HepG2 (cell line): ENCODE measurements at regions not wholly inside any gene's neighbourhood (a gene's known extent, or its start where the extent isn't known, plus 50 kb on each side); places are given as distances from the start of the nearest gene placed in this dataset.

Experiments used
- ATAC-seq: fragments of 200-7000 bp; cut with Tn5 transposase; 3 replicates; pipeline ENCODE4 v1.9.1; 2020; ENCODE audit warnings: mild to moderate bottlenecking, moderate library complexity
- BruUV-seq: library from RNA; stranded (reverse); fragments of 400-500 nt; replicated peaks from 2 replicates; lab custom pipeline; 2021; lab: Mats Ljungman, UMichigan
- CTCF ChIA-PET: fragments of 300-600 bp; formaldehyde crosslinking; extraction: SDS; loops from one replicate; lab custom pipeline; 2021; ENCODE audit warnings: low total read pairs, inconsistent platforms, low intra/inter-chr PET ratio; lab: Yijun Ruan, JAX
- POLR2A ChIA-PET: fragments of 350-600 bp; sonication (Branson Sonifier 250); formaldehyde crosslinking; loops from one replicate; lab custom pipeline; 2020; ENCODE audit warnings: antibody characterized with exemption, inconsistent platforms; lab: Yijun Ruan, JAX
- DNase-seq: peaks from one replicate; pipeline ENCODE4 v3.0.0-alpha.2; 2015; ENCODE audit warnings: low spot score
- FAIRE-seq: peaks from 3 replicates; lab custom pipeline; 2011; peaks lifted over from hg19 to GRCh38; lab: Jason Lieb, UNC
- H2AFZ ChIP-seq: one replicate; pipeline ENCODE4 v1.6.1; 2011; ENCODE audit warnings: low read length, inconsistent platforms
- H3K27ac ChIP-seq: fragments of 300-600 bp; 3 replicates; pipeline ENCODE4 v1.8.0; 2011; ENCODE audit warnings: mixed run types, mild to moderate bottlenecking, mixed read lengths, low read length, inconsistent platforms; ENCODE audit not compliant: insufficient read depth; ENCODE audit errors: extremely low read length
- H3K27me3 ChIP-seq, 2 experiments: fragments of 200-600 bp in 1 of 2; 2 replicates in 1 of 2; 3 replicates in 1 of 2; pipeline versions ENCODE4 v1.6.0 to v1.8.0; 2011; ENCODE audit warnings: low read length in 2 of 2, mild to moderate bottlenecking in 2 of 2, moderate library complexity in 2 of 2, inconsistent platforms in 1 of 2; ENCODE audit not compliant: insufficient read depth in 2 of 2, control insufficient read depth in 1 of 2
- H3K36me3 ChIP-seq, 2 experiments: fragments of 200-600 bp in 1 of 2; replicated peaks in 1 of 2; 2 replicates in 1 of 2; 3 replicates in 1 of 2; pipeline versions ENCODE4 v1.5.1 to v1.8.0; 2011; ENCODE audit warnings: low read length in 2 of 2, inconsistent platforms in 1 of 2; ENCODE audit not compliant: insufficient read depth in 2 of 2, control insufficient read depth in 1 of 2
- H3K4me1 ChIP-seq: 2 replicates; pipeline ENCODE4 v1.5.1; 2012; ENCODE audit warnings: low read length, inconsistent platforms; ENCODE audit not compliant: insufficient read depth
- H3K4me2 ChIP-seq: 2 replicates; pipeline ENCODE4 v1.6.0; 2011; ENCODE audit warnings: low read depth, low read length, inconsistent platforms
- H3K4me3 ChIP-seq, 3 experiments: fragments of 200-600 bp in 1 of 3; sonication (generic), shearing (Covaris generic) in 1 of 3; replicated peaks in 1 of 3; 2 replicates each; pipeline ENCODE4 v1.5.1; 2011 to 2016; ENCODE audit warnings: low read length in 3 of 3, inconsistent platforms in 2 of 3, low read depth in 2 of 3, mild to moderate bottlenecking in 2 of 3, control low read depth in 1 of 3, mixed read lengths in 1 of 3; ENCODE audit not compliant: insufficient read depth in 1 of 3
- H3K79me2 ChIP-seq: one replicate; pipeline ENCODE4 v1.6.1; 2011; ENCODE audit warnings: low read length, inconsistent platforms; ENCODE audit not compliant: insufficient read depth
- H3K9ac ChIP-seq: 2 replicates; pipeline ENCODE4 v1.6.0; 2011; ENCODE audit warnings: mild to moderate bottlenecking, low read depth, low read length, inconsistent platforms; ENCODE audit not compliant: insufficient read depth
- H3K9me3 ChIP-seq: 2 replicates; pipeline ENCODE4 v1.5.1; 2012; ENCODE audit warnings: mild to moderate bottlenecking, low read length
- H4K20me1 ChIP-seq: 2 replicates; pipeline ENCODE4 v1.6.0; 2011; ENCODE audit warnings: inconsistent platforms, mild to moderate bottlenecking, low read length, moderate library complexity; ENCODE audit not compliant: insufficient read depth
- ATF7-NPFF ChIP-seq: sonication (generic); formaldehyde crosslinking; IDR thresholded peaks from 2 replicates; pipeline ENCODE4 v1.8.1; 2023; ENCODE audit warnings: mild to moderate bottlenecking, low read depth, missing genetic modification reagents, moderate library complexity
- DMAP1 ChIP-seq: IDR thresholded peaks from 2 replicates; pipeline ENCODE4 v1.6.1; 2016
- HNF4A ChIP-seq: sonication (generic); formaldehyde crosslinking; IDR thresholded peaks from 2 replicates; pipeline ENCODE4 v1.4.0; 2020; ENCODE audit warnings: missing genetic modification reagents
- KAT2B ChIP-seq: fragments of 150-350 bp; IDR thresholded peaks from 2 replicates; pipeline ENCODE4 v1.6.1; 2014; ENCODE audit warnings: low read depth, low read length, borderline replicate concordance
- KAT8 ChIP-seq: IDR thresholded peaks from 2 replicates; pipeline ENCODE4 v1.6.1; 2016; ENCODE audit warnings: missing genetic modification reagents, missing compliant biosample characterization
- KLF11 ChIP-seq: IDR thresholded peaks from 2 replicates; pipeline ENCODE4 v1.6.1; 2016; ENCODE audit warnings: missing compliant biosample characterization
- ZNF24 ChIP-seq: fragments of 450-650 bp; IDR thresholded peaks from 2 replicates; pipeline ENCODE4 v1.6.1; 2017; ENCODE audit warnings: antibody characterized with exemption, mild to moderate bottlenecking
- ZNF446 ChIP-seq: sonication (generic); formaldehyde crosslinking; IDR thresholded peaks from 2 replicates; pipeline ENCODE4 v1.5.0; 2020; ENCODE audit warnings: mild to moderate bottlenecking, missing genetic modification reagents
- ZSCAN9 ChIP-seq: IDR thresholded peaks from 2 replicates; pipeline ENCODE4 v1.6.1; 2016; ENCODE audit warnings: borderline replicate concordance
- WGBS: methylation state at CpG from one replicate; pipeline ENCODE4 v1.1.6; 2017; ENCODE audit warnings: low lambda C conversion rate; 5-methylcytosine and 5-hydroxymethylcytosine counted together
- in situ Hi-C: cut with HindIII; loops from 2 replicates; pipeline ENCODE4 v1.10.0; 2017; ENCODE audit warnings: low pct_unique_long_range_greater_than_20kb; ENCODE audit not compliant: extremely low pct_ligation_motif_present
- intact Hi-C: fragments of 100-400 bp; cut with micrococcal nuclease; formaldehyde crosslinking; loops from one replicate; pipeline ENCODE4 v1.10.0; 2022; ENCODE audit not compliant: unreplicated experiment
- TF ChIP-seq, protein P1 (sequence below): sonication (generic); formaldehyde crosslinking; IDR thresholded peaks from 2 replicates; pipeline ENCODE4 v1.4.0; 2020; ENCODE audit warnings: missing genetic modification reagents
- TF ChIP-seq, protein P2 (sequence below), 2 experiments: sonication (generic) in 1 of 2; formaldehyde crosslinking in 1 of 2; IDR thresholded peaks; 2 replicates each; pipeline versions ENCODE4 v1.5.1 to v1.6.1; 2011 to 2020; ENCODE audit warnings: borderline replicate concordance in 1 of 2, low read depth in 1 of 2, low read length in 1 of 2, mild to moderate bottlenecking in 1 of 2, missing genetic modification reagents in 1 of 2, moderate library complexity in 1 of 2
- TF ChIP-seq, protein P3 (sequence below): sonication (generic); formaldehyde crosslinking; IDR thresholded peaks from 2 replicates; pipeline ENCODE4 v1.8.0; 2022; ENCODE audit warnings: mild to moderate bottlenecking, missing genetic modification reagents; ENCODE audit not compliant: insufficient replicate concordance

DNA sequence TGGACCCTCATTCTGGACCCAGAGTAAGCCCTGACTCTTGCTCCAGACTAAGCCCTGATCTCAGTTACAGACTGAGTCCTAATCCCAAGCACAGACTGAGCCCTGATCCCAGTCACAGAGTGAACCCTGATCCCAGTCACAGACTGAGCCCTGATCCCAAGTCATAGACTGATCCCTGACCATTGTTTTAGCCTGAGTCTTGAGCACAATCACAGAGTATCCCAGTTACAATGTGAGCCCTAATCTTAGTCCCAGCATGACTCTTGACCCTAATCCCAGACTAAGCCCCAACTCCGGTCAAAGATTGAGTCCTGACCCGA, 240.6 kb downstream of the RBM19 start:
- Histone ChIP-seq H3K79me2 (no peaks in the 10 kb centered on the region), H3K36me3 (no peaks in the 10 kb centered on the region), H3K4me2 (no peak overlapping the region), H3K9me3 (no peaks in the 10 kb centered on the region), H3K4me1 (peaks cover 19% of the 10 kb centered on the region)
- CTCF ChIA-PET = no interaction called here
- TF ChIP-seq KAT8 (no peak), ZNF446 (CRISPR knock-in tag) (peak; percentile 55; the same call in 1 of the 2 replicates), ZNF24 (peak; percentile 67; the same call in 1 of the 2 replicates), ZSCAN9 (CRISPR knock-in tag) (0 out of 2 replicates have a peak, but pooled peaks have one; percentile 50), HNF4A (0 out of 2 replicates have a peak, but pooled peaks have one; percentile 4), KAT2B (no peak)
- TF ChIP-seq, protein P1, sequence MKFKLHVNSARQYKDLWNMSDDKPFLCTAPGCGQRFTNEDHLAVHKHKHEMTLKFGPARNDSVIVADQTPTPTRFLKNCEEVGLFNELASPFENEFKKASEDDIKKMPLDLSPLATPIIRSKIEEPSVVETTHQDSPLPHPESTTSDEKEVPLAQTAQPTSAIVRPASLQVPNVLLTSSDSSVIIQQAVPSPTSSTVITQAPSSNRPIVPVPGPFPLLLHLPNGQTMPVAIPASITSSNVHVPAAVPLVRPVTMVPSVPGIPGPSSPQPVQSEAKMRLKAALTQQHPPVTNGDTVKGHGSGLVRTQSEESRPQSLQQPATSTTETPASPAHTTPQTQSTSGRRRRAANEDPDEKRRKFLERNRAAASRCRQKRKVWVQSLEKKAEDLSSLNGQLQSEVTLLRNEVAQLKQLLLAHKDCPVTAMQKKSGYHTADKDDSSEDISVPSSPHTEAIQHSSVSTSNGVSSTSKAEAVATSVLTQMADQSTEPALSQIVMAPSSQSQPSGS (CRISPR knock-in tag) = no peak
- TF ChIP-seq, all 625 proteins: peak for 4
- H4K20me1 ChIP-seq = no peaks in the 10 kb centered on the region
- H2AFZ ChIP-seq = no peak overlapping the region
- 60% methylated on average over 2 of the region's 2 CpGs for WGBS
- intact Hi-C loops (no loop called here), in situ Hi-C loops (no loop called here)
- no peaks in the 10 kb centered on the region for H3K27me3 ChIP-seq
- no peak overlapping the region for H3K4me3 ChIP-seq
- H3K27ac ChIP-seq = no peak overlapping the region
- FAIRE-seq (no peak), ATAC-seq (no peak), DNase-seq (no peak)
- BruUV-seq = no TSS peak
- no peak overlapping the region for H3K9ac ChIP-seq
- POLR2A ChIA-PET = no interaction called here

DNA sequence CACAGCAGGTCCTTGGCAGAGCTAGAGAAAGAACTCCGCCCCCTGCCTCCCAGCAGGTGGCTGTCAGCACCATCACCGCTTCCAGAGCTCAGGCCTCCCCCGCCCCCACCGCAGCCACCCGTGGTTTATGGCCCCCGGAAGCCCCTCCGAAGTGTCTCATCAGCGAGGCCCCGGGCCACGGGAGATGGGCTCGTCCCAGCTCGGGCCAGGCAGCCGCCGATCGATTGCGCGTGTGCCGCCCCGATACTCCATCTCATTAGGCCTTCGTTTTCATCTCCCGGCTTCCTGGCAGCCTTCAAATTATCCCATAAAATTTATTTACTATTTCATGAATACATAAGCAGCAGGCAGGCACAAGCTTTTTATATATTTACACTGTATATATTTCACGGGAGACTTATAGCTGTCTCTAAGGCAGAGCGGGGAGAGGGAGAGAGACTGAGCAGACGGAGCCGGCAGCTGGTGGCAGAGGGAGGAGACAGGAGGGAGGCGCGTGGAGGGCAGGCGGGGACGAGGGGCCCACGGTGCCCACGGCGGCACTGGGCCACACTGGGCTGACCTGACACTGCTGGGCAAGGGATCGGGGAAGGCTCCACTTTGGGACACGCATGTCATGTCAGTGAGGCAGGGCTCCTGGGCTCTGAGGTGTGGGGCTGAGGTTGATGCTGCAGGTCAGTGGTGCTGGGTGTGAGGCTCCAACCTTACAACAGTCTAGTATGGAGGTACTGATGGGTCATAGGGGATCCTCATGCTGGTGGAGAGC, 241.2 kb downstream of the RBM19 start:
- H2AFZ ChIP-seq = no peak overlapping the region
- no peaks in the 10 kb centered on the region for H3K9me3 ChIP-seq
- no peak overlapping the region for H3K4me3 ChIP-seq
- in situ Hi-C loops (no loop called here), intact Hi-C loops (no loop called here)
- no peaks in the 10 kb centered on the region for H3K79me2 ChIP-seq
- WGBS = 66% methylated on average over 25 of the region's 34 CpGs
- BruUV-seq = no TSS peak
- ChIA-PET POLR2A (no interaction called here), CTCF (no interaction called here)
- FAIRE-seq (no peak), ATAC-seq (no peak), DNase-seq (no peak)
- peaks cover 24% of the 10 kb centered on the region for H3K4me1 ChIP-seq
- no peak overlapping the region for H3K27ac ChIP-seq
- H3K36me3 ChIP-seq = no peaks in the 10 kb centered on the region
- H4K20me1 ChIP-seq = no peaks in the 10 kb centered on the region
- H3K9ac ChIP-seq = no peak overlapping the region
- no peaks in the 10 kb centered on the region for H3K27me3 ChIP-seq
- no peak overlapping the region for H3K4me2 ChIP-seq
- TF ChIP-seq, protein P2, sequence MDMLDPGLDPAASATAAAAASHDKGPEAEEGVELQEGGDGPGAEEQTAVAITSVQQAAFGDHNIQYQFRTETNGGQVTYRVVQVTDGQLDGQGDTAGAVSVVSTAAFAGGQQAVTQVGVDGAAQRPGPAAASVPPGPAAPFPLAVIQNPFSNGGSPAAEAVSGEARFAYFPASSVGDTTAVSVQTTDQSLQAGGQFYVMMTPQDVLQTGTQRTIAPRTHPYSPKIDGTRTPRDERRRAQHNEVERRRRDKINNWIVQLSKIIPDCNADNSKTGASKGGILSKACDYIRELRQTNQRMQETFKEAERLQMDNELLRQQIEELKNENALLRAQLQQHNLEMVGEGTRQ (IDR thresholded peaks at IDR 0.05; ENCODE audit: low read depth, low read length) = no peak
- TF ChIP-seq, protein P2 (CRISPR knock-in tag; IDR thresholded peaks at IDR 0.05; ENCODE audit: borderline replicate concordance) = no peak
- TF ChIP-seq, protein P3, sequence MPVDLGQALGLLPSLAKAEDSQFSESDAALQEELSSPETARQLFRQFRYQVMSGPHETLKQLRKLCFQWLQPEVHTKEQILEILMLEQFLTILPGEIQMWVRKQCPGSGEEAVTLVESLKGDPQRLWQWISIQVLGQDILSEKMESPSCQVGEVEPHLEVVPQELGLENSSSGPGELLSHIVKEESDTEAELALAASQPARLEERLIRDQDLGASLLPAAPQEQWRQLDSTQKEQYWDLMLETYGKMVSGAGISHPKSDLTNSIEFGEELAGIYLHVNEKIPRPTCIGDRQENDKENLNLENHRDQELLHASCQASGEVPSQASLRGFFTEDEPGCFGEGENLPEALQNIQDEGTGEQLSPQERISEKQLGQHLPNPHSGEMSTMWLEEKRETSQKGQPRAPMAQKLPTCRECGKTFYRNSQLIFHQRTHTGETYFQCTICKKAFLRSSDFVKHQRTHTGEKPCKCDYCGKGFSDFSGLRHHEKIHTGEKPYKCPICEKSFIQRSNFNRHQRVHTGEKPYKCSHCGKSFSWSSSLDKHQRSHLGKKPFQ (CRISPR knock-in tag) = no peak
- TF ChIP-seq ATF7-NPFF (CRISPR knock-in tag) (no peak), DMAP1 (CRISPR knock-in tag) (no peak), KLF11 (CRISPR knock-in tag) (no peak)
